Fibroblast of pulmonary artery (primary cell): ENCODE measurements at regions not wholly inside any gene's neighbourhood (a gene's known extent, or its start where the extent isn't known, plus 50 kb on each side); places are given as distances from the start of the nearest gene placed in this dataset.

Experiments
- DNase-seq: peaks from one replicate; pipeline ENCODE4 v3.0.0-alpha.2; 2010; ENCODE audit warnings: low read depth
- H3K4me3 ChIP-seq: replicated peaks from 2 replicates; pipeline ENCODE4 v1.5.1; 2011; ENCODE audit warnings: low read depth, mild to moderate bottlenecking, control low read depth, low read length, moderate library complexity
- CTCF ChIP-seq: IDR thresholded peaks from 2 replicates; pipeline ENCODE4 v1.5.1; 2011; ENCODE audit warnings: mild to moderate bottlenecking, control low read depth, low read length, inconsistent platforms; ENCODE audit errors: missing control alignments

- DNase-seq: no peak
- no peak for TF ChIP-seq CTCF
- no peak overlapping the region for H3K4me3 ChIP-seq
These were observed 680.6 kb upstream of the CPEB2 start for GRCh38 chr4:14321723-14322122.

- H3K4me3 ChIP-seq: no peak overlapping the region
- no peak for TF ChIP-seq CTCF
- no peak for DNase-seq
These were observed 679.1 kb upstream of the CPEB2 start for GRCh38 chr4:14323191-14323590.

- no peak for DNase-seq
- H3K4me3 ChIP-seq: no peak overlapping the region
- no peak for TF ChIP-seq CTCF
These were observed 673.1 kb upstream of the CPEB2 start for GRCh38 chr4:14329228-14329627.

GRCh38 chr4:14333616-14334015 is 668.7 kb upstream of the CPEB2 start:
- DNase-seq: no peak
- no peak for TF ChIP-seq CTCF

GRCh38 chr4:14334166-14334565 is 668.1 kb upstream of the CPEB2 start:
- no peak for DNase-seq
- no peak for TF ChIP-seq CTCF

More at GRCh38 chr4:14333616-14334015, 668.7 kb upstream of the CPEB2 start:
- H3K4me3 ChIP-seq: no peak overlapping the region

GRCh38 chr4:14335872-14336271 is 666.4 kb upstream of the CPEB2 start:
- DNase-seq: no peak
- no peak for TF ChIP-seq CTCF
- no peak overlapping the region for H3K4me3 ChIP-seq

More at GRCh38 chr4:14334166-14334565, 668.1 kb upstream of the CPEB2 start:
- H3K4me3 ChIP-seq: no peak overlapping the region

- no peak overlapping the region for H3K4me3 ChIP-seq
- TF ChIP-seq CTCF: no peak
- DNase-seq: no peak
These were observed 665.6 kb upstream of the CPEB2 start for GRCh38 chr4:14336656-14337055.
